ENCODE measurements at regions not wholly inside any gene's neighbourhood (a gene's known extent, or its start where the extent isn't known, plus 50 kb on each side); places are given as distances from the start of the nearest gene placed in this dataset.

DNA sequence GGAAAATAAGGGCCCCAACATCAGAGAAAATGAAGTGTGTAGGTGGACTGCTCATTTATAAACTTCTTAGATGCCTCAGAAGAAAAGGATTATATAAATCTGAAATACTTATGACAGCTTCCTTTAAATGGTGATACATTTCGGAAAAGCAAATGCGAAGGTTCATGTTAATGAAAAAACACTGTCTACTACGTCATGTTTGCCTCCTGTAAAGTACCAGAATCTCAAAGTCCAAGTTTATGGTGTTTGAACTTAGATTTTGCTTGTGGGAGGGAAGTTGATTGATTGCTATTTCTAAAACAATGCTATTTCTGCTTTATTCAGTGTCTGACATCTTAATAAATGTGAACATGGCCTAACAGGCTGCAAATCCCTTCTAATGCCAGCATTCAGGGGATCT, 514.6 kb downstream of the ZNF608 start:
- peak; percentile 15 for DNase-seq (ENCODE audit: low spot score)

DNA sequence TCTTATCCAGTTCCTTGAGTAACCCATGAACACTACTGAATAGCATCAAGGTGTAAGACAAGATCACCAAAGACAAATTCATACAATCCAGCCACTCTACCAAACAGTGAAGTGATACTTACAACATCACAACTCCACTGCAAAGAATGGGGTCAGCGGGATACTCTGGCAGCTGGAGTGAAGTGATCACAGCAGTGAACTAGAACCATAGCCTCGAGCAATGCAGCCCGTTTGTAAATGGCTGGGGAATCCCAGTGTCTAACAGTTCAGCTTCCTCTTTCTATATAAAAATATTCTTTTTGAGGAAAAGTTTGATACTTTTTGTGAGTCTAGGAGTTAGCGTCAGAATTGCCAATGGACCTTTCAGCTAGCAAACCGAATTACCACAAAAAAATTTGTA, 515.2 kb downstream of the ZNF608 start:
- DNase-seq (ENCODE audit: low spot score), result no peak

DNA sequence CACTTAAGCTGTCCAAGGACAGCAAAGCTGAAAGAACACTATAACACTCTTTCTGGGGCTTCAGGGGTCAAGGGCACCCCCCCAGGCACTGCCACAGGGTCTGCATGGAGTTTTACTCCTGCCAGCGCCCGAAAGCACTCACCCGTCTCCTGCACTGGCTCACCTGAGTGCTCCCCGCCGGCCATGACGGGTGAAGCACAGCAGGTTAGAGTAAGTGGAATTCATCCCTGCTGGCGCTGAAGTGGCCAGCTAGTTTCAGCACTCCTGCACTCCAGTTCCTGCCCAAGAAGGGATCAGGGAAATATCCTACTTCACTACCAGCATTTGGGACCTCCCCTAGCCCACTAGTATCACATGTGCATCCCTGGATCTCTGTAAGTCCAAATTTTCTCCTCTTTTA, 516.0 kb downstream of the ZNF608 start:
- no peak for DNase-seq (ENCODE audit: low spot score)

DNA sequence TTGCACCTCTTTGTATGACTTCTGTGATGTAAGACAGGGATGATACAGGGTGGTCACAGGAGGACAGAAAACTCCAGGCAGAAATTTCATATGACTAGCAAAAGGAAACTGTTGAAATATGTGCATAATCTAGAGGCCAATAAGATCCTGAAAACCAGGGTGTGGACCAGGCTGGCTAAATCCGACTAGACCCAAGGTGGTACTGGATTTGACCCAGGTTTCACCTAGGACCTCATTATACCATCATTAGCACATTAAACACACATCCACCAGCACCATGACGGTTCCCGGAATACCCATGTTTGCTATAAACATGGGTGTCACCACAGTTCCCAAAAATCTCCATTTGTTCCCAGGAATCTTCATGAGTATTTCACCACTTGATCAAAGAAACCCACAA, 517.1 kb downstream of the ZNF608 start:
- no peak for DNase-seq (ENCODE audit: low spot score)

DNA sequence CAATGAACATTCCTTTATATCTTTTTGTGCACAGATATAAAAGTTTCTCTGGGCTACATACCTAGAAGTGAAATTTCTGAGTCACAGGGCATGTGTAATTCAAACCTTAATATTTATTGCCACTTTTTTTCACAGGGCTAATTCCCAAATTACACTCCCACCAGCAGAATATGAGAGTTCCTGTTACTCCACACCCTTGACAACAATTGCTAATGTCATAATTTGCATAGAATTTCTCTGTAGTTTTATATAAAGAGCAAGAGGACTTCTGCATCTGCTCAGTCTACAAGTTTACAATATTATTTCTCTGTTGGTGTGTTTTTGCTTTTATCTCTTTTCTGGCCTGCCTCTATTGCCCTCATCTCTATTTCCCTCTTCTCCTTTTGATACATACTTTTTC, 518.5 kb downstream of the ZNF608 start:
- DNase-seq (ENCODE audit: low spot score), result no peak

DNA sequence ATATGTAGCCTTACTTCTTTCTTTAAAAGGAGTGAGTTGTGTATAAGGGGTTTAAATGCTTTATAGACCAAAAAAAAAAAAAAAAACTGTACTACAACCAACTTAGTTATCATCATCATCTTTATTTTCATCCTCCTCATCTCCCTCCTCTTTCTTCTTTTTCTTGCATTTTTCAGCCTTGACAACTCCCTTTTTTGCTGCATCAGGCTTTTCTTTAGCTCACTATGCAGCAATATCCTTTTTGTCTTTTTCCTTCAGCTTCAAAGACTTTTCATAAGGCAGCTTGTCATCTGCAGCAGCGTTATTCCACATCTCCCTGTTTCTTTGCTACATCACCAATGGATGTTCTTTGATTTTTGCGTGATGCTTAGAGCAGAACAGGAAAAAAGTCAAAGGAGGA, 526.0 kb downstream of the ZNF608 start:
- DNase-seq (ENCODE audit: low spot score), result no peak

DNA sequence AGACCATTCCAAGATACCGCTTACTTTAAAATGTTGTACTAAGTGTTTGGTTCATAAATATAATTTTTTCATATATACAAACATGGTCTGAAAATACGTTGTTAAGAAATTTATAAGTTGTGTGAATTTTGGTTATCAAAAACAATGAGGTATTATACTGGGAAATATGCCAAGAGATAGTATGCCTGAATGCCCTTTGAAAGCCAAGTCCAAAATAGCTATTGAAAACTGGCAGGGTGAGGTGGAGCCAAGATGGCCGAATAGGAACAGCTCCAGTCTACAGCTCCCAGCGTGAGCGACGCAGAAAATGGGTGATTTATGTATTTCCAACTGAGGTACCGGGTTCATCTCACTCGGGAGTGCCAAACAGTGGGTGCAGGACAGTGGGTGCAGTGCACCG, 533.5 kb downstream of the ZNF608 start:
- DNase-seq (ENCODE audit: low spot score), result no peak

DNA sequence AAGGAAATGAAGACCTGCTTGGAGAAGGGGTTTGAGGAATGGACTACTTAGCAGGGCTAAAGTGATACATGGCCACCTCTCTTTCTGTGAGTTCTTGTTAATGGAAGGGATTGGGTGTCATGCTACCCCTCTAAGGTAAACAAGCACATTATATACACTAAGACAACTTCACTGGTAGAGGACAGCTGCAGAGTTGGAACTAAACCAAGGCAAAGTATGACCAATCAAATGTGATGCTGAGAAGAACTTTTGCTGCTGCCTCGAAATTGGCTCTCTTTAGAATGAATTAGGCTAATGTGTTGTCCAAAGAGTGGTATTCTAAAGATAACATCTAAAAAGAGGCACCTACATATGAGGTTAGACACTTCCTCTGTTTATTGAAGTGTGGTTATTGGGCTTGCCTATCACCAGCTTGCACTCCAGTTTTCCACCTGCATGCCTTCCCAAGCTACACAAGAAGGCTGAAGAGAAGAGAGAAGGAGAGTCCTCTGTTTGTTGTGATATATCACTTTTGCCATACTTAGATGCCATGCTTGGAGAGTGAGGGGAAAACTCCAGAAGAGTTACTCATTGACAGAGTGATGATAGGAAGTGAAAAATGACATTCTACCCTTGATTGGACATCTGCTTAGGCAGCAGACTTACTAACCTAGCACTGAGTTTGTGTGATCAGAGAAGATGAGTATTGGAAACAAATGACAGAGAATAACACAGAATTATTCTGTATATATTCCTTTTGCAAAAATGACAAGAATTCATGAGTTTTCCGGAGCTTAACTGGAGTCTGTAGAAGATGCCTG, 536.1 kb downstream of the ZNF608 start:
- DNase-seq (ENCODE audit: low spot score), result no peak

DNA sequence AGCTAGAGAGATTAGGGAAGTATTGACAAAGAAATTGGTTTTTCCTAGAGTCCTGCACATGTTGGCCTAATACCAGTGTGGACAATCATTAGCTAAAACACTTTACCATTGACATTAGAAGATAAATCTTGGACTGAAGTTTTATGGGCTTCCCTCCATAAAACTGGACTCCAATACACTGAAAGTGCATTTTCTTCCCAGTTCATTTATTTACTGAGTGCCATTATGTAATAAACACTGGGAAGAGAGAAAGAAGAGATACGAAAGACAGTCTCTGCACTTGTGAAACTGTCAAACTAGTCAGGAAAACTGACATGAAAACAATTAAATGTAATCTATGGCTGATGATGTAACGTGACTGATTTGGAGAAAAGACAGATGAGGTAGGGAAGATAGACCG, 539.3 kb downstream of the ZNF608 start:
- DNase-seq (ENCODE audit: low spot score), result no peak

DNA sequence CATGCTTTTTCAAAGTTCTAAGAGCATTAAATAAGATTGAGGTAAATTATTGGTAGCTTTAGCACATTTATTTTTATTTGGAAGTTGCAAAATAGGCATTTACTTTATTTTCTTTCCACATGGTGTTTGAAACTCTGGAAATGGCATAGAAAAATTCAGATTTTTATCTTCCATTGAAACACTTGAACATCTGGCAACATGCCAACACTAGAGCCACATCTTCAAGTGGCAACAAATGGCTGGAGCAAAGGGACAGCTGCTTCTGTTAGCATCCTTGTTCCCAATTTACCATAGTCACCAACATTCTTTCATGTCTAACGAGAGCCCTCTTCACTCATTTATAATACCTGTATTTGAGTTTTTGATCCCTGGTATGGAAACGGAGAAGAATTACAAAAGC, 539.9 kb downstream of the ZNF608 start:
- DNase-seq (ENCODE audit: low spot score), result no peak

DNA sequence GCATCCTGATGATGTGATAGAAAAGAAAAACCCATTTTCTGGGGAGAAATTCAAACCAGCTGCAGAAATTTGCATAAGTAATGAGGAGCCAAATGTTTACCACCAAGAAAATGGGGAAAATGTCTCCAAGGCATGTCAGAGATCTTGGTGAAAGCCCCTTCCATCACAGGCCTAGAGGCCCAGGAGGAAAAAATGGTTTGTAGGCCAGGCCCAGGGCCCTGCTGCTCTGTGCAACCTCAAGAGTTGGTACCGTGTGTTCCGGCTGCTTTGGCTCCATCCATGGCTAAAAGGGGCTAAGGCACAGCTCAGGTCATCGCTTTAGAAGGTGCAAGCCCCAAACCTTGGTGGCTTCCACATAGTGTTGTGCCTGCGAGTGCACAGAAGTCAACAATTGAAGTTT, 543.1 kb downstream of the ZNF608 start:
- DNase-seq (ENCODE audit: low spot score), result no peak

DNA sequence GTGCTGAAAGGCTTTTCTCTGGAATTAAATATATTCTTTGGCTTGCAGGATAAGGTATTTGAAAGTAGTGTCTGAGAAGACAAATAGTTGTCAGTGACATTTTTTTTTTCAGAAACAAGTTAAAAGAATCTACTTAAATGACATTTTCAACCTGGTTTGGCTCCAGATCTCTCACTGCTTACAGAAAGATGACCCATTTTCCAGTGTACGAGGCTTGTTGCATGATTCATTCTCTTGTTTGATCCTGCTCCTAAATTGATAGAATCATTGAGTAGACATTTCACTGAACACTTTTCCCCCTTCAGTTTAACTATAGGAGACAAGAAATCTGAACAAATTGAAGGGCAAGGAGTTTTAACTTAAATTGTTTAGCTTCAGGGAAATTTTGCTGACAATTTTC, 546.1 kb downstream of the ZNF608 start:
- DNase-seq (ENCODE audit: low spot score), result no peak

DNA sequence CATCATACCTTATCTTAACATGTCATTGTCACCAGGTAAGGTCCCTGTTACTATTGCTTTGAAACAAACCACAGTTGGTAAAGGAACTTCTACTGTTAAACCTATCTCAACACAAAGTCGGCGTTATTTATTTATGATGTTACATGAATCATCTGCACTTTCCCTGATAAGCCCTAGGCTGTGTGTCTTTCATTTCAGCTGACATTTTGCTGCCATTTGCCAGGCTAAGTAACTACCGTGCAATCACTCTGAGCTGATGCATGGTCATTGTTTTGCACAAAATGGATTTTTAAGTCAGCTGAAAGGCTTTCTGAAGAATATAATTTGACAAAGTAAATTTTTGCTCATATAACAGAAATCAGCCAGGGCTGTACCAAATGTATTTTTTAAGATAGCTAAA, 546.5 kb downstream of the ZNF608 start:
- DNase-seq (ENCODE audit: low spot score), result no peak

DNA sequence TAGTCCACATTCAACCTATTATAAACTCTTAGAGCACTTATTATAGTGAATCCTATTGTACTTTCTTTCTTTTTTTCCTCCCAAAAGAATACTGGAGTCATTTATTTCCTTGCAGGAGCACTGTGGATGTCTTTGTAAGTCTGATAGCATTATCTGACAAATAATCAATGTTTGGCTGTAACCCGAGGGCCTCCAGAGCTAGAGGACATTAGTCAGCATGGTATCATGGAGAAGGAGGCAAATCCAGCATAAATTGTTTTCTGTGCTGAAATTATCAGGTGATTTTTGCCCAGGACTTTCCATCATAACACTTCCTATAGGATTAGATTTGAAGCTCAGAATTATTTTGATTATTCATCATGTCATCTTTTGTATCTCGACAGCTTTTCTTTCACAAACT, 551.0 kb downstream of the ZNF608 start:
- no peak for DNase-seq (ENCODE audit: low spot score)

DNA sequence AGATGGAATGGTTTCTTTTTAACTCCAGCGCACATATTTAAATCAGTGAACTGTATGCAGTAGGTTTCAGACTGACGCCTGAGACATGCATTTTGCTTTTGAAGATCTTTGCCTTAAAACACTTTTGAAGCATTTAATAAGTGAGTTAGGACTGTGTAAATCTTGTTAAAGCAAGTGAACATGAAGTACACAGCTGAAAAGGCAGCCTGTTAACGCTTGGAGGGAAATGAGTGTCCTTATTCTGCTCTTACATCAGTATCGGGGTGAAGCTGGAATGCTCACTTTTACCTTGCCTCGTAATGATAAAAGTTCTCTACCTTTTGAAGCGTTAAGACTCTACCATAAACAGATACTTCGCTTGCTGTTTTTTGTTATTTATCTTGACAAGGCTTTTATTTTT, 552.2 kb downstream of the ZNF608 start:
- DNase-seq (ENCODE audit: low spot score), result peak; percentile 39

DNA sequence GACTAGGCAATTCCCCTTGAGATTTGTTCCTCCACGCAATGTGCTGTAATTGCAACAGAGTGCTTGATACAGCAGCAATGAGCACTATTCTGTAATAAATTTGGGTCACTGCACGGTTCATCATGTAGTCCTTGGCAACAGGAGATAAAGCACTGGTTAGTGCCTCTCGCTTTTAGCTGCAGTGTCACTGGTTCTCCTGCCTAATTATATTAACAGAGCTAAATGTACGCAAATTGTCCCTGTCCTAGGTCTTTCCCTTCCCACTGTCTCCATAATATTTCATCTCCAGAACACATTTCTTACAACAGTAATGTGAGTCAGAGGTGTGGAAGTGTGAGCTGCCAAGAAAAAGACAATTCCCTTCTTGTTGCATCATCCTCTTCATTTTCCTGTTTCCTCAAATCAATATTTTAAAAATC, 553.1 kb downstream of the ZNF608 start:
- DNase-seq (ENCODE audit: low spot score), result peak; percentile 50

DNA sequence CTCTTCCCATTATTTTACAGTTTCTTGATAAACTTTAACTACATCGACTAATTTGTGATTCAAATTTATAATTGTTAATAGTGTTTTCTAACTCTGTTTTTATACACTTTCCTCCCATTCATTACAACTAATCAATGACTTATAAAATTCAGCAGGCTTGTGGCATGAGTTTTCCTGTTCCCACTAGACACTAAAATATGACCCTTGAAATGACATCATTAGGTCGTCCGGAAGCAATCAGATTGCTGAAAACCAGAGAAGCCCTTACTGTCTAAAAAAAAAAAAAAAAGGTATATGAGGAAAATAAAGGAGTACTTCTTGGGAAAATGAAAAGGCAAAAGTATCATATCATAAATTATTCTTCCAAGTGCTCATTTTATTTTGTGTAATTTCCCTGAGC, 553.7 kb downstream of the ZNF608 start:
- no peak for DNase-seq (ENCODE audit: low spot score)

DNA sequence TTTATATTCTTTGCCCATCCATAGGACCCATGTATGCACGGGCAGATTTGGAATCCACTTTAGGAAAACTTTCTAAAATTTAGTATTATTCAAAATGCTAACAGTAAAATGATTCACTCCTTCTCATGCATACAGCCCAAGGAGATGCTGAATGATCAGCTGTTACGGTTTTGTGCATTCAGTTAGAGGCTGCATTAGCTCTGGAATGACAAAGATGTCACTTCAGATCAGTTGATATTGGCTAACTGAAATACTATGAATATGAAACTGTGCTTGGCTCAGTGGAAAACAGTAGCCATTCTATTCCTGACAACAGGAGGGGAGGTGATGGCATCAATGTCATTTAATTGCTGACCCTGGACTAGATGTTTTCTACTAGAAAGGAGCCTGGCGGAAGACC, 560.7 kb downstream of the ZNF608 start:
- DNase-seq (ENCODE audit: low spot score), result no peak

DNA sequence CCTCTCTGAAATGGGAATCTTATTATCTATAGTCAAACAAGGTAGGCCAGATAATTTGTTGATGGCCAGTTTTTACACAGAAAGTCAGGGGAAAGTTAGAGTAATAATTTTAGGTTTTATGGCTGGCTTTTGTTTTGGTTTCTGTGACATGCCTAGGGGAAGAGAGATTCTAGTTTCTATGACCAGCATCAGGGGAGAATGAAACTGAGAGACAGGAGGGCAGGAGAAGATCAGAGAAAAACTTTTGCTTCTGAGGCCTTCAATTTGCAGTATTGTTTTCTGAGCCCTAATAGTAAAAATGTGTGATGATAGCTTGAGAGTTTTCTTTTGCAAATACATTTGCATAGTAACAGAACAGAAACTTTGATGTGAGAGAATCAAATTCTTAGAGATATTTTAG, 564.3 kb downstream of the ZNF608 start:
- DNase-seq (ENCODE audit: low spot score), result no peak

DNA sequence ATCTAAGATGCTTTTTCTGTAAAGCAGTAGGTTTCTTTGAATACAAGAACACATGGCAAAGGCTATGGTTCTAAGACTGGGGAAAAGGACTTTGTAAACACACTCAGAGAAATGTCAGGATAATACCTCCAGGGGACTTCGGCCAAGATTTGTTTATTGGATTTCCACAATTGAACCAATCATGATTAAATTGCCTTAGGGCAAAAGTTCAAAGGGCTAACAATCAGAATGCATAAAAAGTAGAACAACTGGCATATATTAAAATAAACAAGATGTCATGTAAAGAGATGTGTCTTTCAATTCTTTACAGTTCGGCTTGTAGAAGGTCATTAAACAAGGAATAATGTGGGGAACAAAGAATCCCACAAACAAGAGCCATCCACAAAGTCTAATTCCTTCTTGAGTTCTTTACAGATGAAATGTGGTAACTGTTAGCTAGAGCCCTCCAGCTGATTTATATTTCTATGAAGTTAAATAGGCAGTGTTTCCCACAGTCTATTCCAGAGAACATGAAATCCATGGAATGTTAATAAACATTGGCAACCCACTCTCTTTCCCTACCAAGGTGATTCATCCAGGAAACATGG, 565.5 kb downstream of the ZNF608 start:
- DNase-seq (ENCODE audit: low spot score), result no peak

DNA sequence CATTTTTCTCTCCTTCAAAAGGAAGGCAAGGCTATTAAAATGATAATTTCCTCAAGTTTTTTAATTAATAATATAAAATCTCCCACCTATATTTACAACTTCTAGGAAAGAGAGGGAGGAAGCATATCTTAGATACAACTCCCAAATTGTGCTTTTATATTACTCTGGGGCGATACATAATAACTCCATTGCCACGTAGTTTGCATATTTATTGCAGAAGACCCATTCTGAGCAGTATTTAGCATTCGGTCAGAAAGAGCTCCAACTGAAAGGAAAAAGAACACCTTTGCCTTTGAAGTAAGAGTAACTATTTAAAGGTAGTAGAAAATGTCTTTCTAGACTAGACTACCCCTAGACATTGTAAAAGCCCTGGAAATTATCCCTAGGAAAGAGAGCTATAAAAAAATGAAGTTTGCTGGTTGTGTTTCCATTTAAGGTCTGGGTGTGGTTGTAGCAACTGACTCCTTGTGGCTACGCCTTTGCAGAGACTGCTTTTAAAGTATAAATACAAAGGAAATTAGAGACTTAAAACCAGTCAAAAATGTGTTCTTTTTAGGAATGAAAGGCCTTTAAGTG, 566.1 kb downstream of the ZNF608 start:
- DNase-seq (ENCODE audit: low spot score), result no peak

DNA sequence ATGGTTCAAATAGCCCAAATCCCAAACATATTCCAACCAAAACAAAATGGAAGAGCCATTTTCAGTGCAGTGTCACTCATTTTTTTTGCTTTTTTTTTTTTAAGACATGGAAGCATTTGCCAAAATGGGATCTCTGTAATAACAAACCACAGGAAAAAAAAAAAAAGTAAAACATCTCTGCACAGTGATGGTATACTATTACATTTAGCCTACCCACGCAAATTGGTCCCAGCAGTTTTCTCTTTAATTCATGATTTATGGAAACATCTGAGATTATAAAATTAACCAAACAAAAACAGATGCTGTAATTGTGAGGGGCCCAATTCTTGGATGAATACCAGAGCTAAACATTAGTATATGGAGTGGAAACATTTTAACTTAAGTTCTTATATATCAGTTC, 566.6 kb downstream of the ZNF608 start:
- no peak for DNase-seq (ENCODE audit: low spot score)

DNA sequence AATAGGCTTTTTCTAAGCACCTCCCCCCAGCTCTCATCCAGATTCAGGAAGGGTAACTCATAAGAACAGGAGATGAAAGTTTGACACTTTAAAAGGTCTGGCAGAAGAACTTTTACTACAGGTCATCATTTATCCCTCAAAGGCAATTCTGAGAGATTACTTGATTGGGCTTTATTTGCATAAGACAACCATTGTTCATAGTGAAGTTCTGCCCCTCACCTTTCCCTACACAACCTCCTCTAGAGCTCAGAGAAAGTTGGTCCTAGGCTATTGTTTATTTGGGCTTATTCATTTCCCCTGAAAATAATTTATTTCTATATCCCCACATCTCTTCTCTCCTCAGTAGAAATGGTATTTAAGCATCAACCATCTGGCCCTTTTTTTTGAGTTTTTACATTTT, 568.4 kb downstream of the ZNF608 start:
- DNase-seq (ENCODE audit: low spot score), result no peak

DNA sequence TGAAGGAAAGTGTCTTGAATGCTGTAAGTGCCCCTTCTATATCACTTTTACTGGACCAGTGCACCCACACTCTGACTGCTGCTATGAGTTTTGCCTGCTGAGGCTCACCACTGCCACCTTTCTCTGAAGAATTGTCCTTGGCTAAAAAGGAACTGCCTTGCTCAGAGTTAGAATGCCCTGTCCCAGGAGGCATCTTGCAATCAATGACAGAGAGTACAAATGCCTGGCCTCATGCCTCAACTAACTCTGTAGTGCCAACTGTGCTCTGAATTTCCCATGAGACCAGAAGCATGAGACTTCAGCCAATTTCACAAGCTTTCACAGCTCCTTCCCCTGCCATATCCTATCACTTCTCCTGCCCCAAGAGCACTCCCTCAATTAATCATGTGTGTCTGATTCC, 569.7 kb downstream of the ZNF608 start:
- no peak for DNase-seq (ENCODE audit: low spot score)
